PFSK-1 (cell line): ENCODE measurements at regions not wholly inside any gene's neighbourhood (a gene's known extent, or its start where the extent isn't known, plus 50 kb on each side); places are given as distances from the start of the nearest gene placed in this dataset.

Experiments
- POLR2AphosphoS5 ChIP-seq: IDR thresholded peaks from 2 replicates; pipeline ENCODE4 v1.6.1; 2012; ENCODE audit warnings: low read depth, mild to moderate bottlenecking, control low read depth, low read length, moderate library complexity
- SIN3A ChIP-seq: IDR thresholded peaks from 2 replicates; pipeline ENCODE4 v1.6.1; 2012; ENCODE audit warnings: mild to moderate bottlenecking, low read length, moderate library complexity, borderline replicate concordance; ENCODE audit not compliant: insufficient read depth
- TAF1 ChIP-seq: IDR thresholded peaks from 2 replicates; pipeline ENCODE4 v1.6.1; 2012; ENCODE audit warnings: low read length, control low read depth, borderline replicate concordance; ENCODE audit not compliant: insufficient read depth
- TF ChIP-seq, protein P1 (sequence below), 2 experiments: IDR thresholded peaks; 2 replicates each; pipeline versions ENCODE4 v1.6.1 to v1.8.0; 2011 to 2012; ENCODE audit warnings: low read depth in 2 of 2, low read length in 2 of 2, control low read depth in 1 of 2, inconsistent platforms in 1 of 2, mild to moderate bottlenecking in 1 of 2, moderate library complexity in 1 of 2; ENCODE audit not compliant: insufficient read depth in 1 of 2

DNA sequence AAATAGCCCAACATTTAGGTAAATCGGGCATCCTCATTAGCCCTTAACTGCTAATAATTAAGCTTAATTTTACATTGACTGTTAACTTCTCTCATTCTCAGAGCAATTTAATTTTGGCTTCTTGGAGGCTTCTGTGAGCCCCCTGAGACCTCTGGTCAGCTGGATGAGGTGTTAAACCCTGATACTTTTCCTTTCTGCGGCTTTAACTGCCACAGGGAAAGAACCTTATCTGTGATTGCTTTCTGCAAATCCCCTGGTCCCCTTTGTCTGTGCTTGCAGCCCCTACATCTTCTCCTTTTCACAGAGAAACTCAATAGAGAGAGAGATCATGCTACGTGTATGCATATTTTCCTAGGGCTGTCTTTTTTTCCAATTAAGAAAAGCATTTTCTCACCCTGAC is 184.5 kb upstream of the CSF3R start:
- TF ChIP-seq TAF1 (no peak), POLR2AphosphoS5 (no peak), SIN3A (no peak)
- TF ChIP-seq, protein P1, sequence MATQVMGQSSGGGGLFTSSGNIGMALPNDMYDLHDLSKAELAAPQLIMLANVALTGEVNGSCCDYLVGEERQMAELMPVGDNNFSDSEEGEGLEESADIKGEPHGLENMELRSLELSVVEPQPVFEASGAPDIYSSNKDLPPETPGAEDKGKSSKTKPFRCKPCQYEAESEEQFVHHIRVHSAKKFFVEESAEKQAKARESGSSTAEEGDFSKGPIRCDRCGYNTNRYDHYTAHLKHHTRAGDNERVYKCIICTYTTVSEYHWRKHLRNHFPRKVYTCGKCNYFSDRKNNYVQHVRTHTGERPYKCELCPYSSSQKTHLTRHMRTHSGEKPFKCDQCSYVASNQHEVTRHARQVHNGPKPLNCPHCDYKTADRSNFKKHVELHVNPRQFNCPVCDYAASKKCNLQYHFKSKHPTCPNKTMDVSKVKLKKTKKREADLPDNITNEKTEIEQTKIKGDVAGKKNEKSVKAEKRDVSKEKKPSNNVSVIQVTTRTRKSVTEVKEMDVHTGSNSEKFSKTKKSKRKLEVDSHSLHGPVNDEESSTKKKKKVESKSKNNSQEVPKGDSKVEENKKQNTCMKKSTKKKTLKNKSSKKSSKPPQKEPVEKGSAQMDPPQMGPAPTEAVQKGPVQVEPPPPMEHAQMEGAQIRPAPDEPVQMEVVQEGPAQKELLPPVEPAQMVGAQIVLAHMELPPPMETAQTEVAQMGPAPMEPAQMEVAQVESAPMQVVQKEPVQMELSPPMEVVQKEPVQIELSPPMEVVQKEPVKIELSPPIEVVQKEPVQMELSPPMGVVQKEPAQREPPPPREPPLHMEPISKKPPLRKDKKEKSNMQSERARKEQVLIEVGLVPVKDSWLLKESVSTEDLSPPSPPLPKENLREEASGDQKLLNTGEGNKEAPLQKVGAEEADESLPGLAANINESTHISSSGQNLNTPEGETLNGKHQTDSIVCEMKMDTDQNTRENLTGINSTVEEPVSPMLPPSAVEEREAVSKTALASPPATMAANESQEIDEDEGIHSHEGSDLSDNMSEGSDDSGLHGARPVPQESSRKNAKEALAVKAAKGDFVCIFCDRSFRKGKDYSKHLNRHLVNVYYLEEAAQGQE (IDR thresholded peaks at IDR 0.05; ENCODE audit: insufficient read depth in 1 of 2, low read depth in 2 of 2, low read length in 2 of 2) = no peak
